Neural progenitor cell (in vitro differentiated cells): ENCODE measurements at regions not wholly inside any gene's neighbourhood (a gene's known extent, or its start where the extent isn't known, plus 50 kb on each side); places are given as distances from the start of the nearest gene placed in this dataset.

Experiments used
- EZH2 ChIP-seq: fragments of 200-600 bp; sonication (generic); IDR thresholded peaks from 2 replicates; pipeline ENCODE4 v1.6.1; 2017; ENCODE audit warnings: antibody characterized with exemption, mild to moderate bottlenecking, moderate library complexity
- TF ChIP-seq, protein P1 (sequence below): fragments of 200-600 bp; sonication (generic); IDR thresholded peaks from 2 replicates; pipeline ENCODE4 v1.5.1; 2017; ENCODE audit warnings: antibody characterized with exemption, mild to moderate bottlenecking

DNA sequence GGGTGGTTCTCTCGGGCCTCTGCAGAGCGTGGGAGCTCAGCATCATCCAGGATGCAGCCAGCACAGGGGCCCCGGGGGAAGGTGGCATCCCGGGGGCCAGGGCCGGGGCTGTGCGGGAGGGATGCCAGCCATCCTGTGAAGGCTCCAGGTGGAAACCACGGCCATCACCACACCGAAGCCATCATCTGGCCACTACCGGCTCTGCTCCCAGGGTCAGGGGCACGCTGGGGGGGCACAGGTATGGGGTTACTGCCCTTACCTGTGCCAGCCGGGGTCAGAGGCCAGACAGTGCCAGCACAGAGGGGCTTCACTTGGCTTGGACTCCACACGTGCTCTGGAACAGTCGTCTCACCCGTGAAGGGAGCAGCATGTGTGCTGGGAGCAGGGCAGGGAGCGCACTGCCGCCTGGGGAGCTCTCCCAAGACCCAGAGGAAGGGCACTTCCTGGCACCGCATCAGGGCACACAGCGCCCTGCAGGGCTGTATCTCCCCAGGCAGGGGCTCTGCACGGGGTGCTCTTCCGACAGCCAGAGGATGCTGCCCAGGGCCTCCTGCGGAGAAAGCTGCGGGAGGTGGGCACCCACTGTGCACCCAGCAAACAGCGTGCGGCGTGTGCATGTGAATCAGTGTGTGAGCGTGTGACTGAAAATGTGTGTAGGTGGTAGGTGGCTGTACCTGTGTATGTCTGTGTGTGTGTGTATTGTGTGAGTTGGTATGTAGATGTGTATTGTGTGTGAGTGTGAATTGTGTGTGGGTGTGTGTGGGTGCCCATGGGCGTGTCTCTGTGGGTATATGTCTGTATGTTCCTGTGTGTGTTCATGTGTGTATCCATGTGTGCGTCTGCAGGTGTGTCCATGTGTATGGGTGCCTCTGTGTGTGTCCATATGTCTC lies 75.0 kb downstream of the PTGR3 start:
- TF ChIP-seq, protein P1, sequence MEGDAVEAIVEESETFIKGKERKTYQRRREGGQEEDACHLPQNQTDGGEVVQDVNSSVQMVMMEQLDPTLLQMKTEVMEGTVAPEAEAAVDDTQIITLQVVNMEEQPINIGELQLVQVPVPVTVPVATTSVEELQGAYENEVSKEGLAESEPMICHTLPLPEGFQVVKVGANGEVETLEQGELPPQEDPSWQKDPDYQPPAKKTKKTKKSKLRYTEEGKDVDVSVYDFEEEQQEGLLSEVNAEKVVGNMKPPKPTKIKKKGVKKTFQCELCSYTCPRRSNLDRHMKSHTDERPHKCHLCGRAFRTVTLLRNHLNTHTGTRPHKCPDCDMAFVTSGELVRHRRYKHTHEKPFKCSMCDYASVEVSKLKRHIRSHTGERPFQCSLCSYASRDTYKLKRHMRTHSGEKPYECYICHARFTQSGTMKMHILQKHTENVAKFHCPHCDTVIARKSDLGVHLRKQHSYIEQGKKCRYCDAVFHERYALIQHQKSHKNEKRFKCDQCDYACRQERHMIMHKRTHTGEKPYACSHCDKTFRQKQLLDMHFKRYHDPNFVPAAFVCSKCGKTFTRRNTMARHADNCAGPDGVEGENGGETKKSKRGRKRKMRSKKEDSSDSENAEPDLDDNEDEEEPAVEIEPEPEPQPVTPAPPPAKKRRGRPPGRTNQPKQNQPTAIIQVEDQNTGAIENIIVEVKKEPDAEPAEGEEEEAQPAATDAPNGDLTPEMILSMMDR = no peak
- TF ChIP-seq EZH2 = no peak
